ENCODE measurements at regions not wholly inside any gene's neighbourhood (a gene's known extent, or its start where the extent isn't known, plus 50 kb on each side); places are given as distances from the start of the nearest gene placed in this dataset.

- TF ChIP-seq CTCF (IDR thresholded peaks at IDR 0.05): no peak
- no peak for TF ChIP-seq POLR2A (IDR thresholded peaks at IDR 0.05)
Measured at GRCh38 chr13:44732503-44733098, 156.5 kb upstream of the TSC22D1 start.
